Activated T-cell treated with anti-CD3 and anti-CD28 coated beads for 4 hours (primary cell): ENCODE measurements at regions not wholly inside any gene's neighbourhood (a gene's known extent, or its start where the extent isn't known, plus 50 kb on each side); places are given as distances from the start of the nearest gene placed in this dataset.

Source experiments
- DNase-seq: peaks from one replicate; pipeline ENCODE4 v3.0.0-alpha.2; 2020

DNA sequence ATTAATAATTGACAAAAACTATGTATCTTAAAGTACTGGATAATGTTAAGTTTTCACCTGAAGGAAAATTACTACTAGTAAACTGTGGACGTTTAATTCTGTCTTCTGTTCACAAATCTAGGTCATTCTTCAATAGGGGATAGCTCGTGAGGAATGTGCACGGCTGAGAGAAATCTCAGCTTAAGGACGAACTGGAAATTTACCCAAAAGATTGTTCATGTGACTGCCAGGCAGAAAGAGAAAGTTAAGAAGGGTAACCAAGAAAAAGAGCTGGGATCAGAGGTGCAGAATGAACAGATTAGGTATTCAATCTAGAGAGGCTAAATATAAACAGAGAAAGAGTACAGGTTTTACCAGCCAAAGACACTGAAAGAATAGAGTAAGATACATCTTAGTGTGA lies 245.3 kb downstream of the CASP12 start:
- DNase-seq: no peak

DNA sequence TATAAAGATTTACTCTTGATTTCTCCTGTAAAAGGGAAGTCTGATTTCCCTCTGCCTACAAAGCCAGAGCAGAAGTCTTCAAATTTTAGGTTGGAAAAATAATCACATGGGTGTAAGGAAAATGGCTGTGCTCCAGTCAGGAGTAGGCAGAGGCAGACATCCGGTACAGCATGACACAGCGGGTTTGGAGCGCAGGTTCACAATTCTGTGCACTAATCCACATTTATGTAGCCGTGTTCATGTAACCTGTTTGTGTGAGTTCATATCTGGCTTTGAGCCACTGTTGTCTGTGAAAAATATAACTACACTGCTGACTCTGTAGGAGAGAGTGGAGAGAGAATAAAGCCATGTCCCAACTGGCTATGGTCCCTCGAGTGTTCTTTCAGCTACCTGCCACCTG lies 248.0 kb downstream of the CASP12 start:
- no peak for DNase-seq

DNA sequence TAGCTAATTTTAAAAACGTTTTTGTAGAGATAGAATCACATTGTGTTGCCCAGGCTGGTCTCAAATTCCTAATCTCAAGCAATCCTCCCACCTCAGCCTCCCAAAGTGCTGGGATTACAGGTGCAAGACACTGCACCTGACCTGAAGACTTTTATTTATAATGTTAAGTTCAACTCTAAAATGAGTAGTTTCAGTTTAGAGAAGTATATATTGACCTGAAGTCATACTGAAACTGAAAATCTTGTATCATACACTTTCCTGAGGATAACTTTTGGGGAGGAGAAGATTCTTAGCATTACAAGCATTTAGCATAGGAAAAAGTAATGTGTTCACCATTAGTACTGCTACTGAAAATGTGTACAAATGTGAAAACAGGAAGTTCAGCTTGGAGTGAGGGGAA lies 249.3 kb downstream of the CASP12 start:
- DNase-seq: no peak

- no peak for DNase-seq
Measured at GRCh38 chr11:104645261-104646222, 252.7 kb downstream of the CASP12 start.

GRCh38 chr11:104637662-104638170 lies 260.5 kb downstream of the CASP12 start:
- no peak for DNase-seq

DNA sequence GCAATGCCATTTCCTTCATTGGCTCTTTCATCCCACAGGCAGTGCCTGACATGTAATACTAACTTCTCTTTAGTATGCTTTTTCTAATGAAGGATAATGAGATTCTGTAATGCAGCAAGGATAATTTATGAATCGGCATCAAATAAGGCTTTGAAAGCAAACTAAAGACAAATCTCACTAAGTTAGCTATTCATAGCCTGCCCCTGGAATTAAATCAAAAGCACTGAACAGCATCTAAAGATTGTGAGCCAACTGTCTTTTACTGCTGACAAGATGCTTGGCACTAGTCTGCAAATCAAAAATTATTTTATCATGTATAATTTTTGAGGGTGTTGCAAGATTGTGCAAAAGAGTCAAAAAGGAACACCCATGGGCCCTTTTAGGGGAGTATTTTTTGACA lies 265.0 kb downstream of the CASP12 start:
- no peak for DNase-seq

- no peak for DNase-seq
Measured at GRCh38 chr11:104630352-104630751, 267.9 kb downstream of the CASP12 start.

DNA sequence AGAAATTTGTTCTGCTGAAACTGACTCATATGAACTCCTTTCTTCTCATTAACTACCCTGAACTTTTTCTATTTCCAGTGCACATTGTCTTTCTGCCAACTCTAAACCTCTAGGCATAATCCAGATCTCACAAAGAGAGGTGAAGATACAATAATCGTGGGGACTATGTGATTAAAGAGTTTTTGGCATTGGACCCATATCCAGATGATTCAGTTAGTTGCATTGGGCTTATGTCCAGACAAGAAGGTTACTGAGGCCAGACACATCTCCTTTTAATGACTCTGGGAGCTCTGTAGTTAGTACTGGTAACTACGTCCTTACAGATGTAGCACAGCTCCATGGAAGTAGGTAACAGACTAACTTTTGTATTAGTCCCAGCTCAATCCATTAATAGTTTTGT lies 273.0 kb downstream of the CASP12 start:
- DNase-seq: no peak

DNA sequence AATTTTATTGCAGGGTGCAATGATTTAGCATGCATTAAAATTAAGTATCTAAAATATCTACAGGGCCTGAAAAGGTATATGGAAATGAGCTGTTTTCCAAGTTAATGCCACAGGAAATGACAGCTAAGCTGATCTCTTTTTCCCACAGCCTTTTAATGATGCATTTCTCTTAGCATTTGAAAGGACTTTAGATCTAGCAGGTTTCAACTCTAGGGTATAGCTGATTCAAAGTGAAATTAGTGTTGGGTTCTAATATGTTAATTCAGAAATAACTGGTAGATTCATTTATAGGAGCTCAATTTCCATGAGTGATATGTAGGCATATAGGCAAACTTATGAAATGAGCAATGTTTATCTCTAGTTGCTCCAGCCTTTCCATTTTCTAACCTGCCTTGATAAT lies 274.2 kb downstream of the CASP12 start:
- DNase-seq: no peak

DNA sequence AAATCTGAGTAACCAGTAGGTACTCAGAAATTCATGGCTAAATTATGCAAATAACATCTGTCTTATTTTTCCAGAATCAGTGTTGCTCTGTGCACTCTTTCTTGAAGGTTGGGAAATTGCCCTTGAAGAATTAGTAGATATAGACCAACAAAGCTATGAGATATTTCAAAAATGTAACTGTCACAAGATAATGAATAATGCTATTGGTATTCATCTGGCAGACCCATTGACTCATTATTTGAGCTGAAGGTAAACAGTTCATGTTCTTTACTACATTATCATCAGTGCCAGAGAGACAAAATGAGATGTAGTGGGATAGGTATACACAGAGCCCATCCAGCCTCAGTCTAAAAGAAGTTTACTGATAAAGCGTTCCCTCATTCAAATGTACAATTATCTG lies 274.7 kb downstream of the CASP12 start:
- no peak for DNase-seq

DNA sequence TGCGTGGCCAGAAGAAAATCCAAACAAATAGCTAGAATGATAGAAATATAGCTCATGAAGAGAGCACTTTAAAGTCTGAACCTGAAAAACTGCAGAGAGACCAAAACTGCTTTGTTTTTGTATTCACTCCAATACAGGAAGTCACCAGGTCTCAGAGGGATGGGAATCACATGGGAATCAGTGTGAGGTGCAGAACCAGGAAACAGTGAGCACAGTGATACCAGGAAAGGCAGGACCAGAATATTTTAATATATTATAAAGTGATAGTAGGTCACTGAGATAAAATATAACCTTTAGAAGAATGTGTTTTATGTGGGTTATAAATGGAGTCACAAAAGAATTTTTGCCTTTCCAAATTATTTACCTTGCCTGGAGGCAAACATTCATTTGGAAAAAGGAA lies 277.3 kb downstream of the CASP12 start:
- DNase-seq: no peak

GRCh38 chr11:104619751-104620150 lies 278.5 kb downstream of the CASP12 start:
- DNase-seq: no peak

DNA sequence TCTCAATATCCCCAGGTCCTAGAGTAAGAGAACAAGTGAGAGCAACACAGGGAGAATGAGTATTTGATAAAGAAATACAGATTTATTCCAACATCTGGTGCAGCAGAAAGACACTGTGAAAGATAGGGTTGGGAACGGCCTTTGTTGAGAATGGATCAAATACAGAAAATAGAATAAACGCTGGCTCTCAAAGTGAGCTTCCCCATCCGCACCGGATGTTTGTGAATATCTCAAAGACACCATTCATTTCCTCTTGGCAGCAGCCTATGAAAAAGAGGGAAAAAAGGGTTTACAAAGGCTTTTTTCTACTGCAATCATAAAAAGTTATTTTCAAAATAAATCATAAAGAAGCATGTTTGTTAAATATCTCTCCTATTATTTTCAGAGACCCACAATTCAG lies 279.3 kb downstream of the CASP12 start:
- DNase-seq: no peak

GRCh38 chr11:104614961-104615360 lies 283.3 kb downstream of the CASP12 start:
- DNase-seq: no peak

- no peak for DNase-seq
Measured at GRCh38 chr11:104614117-104614680, 284.1 kb downstream of the CASP12 start.

DNA sequence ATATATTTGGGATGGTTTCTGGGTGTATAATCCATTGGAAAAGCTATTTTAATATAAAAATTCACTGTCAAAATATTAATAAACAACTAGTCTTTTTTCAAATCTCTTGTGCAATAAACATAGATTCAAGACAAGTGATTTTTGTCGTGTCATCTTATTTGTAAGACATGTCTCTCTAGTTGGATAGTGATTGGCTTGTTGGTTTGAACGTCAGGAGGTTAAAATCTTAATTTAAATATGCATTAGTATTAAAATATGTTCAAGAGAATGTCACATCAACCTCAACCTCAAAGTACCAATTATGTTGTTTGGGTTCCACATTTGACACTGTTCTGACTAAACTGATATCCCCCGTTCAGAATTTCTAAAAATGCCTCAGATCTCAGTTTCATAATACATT lies 287.6 kb downstream of the CASP12 start:
- no peak for DNase-seq

DNA sequence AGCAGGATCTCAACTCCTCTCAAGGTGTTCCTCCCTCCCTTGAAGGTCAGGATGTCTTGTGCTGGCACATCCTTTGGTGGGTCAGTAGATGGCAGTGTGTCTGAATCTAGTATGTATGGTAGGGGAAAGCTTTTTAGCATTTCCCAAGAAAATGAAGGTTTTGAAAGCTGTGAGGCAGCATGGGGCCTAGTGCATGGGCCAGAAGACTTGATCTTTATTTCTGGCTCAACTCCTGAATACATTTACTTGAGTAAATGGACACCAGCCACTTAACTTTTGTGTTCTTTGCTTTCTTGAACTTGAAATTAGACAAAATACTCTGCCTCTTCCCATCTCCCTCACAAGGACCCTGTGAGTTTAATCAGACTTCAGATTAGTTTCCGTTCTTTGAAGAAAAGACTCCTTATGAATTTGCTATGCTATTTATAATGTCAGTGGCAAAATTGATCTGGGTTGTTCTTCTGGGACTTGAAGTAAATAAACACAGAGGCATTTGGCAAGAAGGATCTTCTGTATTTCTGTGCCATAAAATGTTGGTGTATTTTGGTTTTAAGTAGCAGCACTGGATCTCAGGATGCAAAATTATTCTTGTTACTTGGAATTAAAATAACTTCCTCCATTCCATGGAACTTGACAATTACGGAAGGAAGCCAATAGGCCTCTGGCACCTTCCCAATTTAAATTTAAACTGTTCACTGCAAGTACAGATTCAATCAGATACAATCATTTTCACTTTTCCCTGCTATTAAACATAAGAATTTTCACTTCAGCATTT lies 288.8 kb downstream of the CASP12 start:
- peak; percentile 33 for DNase-seq

DNA sequence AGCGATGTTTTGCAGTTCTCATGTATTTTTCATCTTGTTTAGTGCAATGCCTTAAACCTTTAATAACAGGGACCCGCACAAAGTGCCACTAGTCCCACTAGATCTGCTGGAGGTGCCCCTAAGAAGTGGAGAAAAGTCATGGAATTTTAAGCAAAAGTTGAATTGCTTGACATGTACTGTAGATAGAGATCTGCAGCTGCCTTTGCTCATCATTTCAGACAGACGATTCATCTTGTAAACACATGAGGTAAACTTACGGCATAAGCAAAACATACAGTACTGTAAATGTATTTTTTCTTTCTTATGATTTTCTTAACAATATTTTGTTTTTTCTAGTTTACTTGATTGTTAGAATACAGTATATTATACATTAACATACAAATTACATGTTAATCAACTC lies 295.6 kb downstream of the CASP12 start:
- no peak for DNase-seq

GRCh38 chr11:104594228-104594958 lies 303.9 kb downstream of the CASP12 start:
- no peak for DNase-seq

DNA sequence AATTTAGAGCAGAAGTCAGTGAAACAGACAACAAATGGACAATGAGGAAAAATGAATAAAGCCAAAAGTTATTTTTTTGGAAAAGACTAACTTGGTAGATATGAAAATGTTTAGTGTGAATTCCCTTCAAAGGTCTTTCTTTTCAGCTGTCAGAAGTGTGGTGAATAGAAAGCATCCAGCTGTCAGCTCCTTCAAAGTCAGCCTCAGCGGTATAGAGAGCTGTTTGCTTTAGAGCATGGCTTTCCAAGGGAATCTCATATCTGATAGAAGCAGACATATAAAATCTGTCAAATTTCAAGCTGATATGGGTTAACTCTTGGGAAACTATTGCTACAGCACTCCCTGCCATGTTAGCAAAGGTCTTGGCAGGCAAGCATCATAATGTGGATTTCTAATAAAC lies 309.3 kb downstream of the CASP12 start:
- DNase-seq: no peak

GRCh38 chr11:104588446-104588845 lies 309.8 kb downstream of the CASP12 start:
- no peak for DNase-seq

DNA sequence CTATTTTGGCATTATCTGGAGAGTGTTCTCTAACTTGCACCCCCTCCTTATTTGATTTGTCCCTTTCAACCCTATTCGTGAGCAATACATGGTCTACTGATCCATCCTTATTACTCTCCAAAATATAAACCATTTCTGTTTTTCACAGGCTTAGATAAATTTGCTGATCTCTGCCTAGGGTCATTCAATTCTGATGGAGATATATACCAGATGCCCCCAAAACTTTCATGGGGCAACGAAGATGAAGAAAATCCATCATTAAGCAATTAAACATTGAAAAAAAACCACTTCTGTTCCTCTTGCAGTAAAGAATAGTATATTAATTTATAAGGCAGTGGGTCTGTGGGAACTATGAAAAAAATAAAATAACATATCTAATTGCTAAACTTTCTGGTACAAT lies 313.4 kb downstream of the CASP12 start:
- DNase-seq: no peak

DNA sequence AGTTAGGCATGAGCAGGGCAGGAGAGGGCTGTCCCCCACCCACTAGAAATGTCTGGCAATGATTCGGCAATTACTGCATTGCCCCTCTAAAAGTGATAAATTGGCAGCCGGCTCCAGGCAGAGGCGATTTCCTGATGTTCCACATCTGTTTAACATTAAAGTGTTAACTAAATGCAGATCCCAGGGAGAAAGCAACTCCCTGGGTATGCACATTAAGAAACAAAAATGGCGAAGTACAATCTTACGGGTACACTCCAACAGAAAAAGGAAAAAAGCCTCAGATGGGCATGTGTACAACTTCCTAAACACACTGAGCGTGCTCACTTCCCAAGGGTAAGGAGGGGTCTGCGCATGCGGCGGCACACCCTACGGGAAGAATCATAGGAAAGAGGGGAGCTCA lies 314.4 kb downstream of the CASP12 start:
- no peak for DNase-seq
